NCI-H748 (cell line): ENCODE measurements at regions not wholly inside any gene's neighbourhood (a gene's known extent, or its start where the extent isn't known, plus 50 kb on each side); places are given as distances from the start of the nearest gene placed in this dataset.
"Not testable (repeated sequence)": the region's sequence is repeated elsewhere in the genome, so short reads cannot be mapped to it uniquely, and the experiment has no call there.

Experiments
- DNase-seq: peaks from one replicate; lab custom pipeline; 2025; ENCODE audit not compliant: unreplicated experiment; lab: John Stamatoyannopoulos, UW

DNA sequence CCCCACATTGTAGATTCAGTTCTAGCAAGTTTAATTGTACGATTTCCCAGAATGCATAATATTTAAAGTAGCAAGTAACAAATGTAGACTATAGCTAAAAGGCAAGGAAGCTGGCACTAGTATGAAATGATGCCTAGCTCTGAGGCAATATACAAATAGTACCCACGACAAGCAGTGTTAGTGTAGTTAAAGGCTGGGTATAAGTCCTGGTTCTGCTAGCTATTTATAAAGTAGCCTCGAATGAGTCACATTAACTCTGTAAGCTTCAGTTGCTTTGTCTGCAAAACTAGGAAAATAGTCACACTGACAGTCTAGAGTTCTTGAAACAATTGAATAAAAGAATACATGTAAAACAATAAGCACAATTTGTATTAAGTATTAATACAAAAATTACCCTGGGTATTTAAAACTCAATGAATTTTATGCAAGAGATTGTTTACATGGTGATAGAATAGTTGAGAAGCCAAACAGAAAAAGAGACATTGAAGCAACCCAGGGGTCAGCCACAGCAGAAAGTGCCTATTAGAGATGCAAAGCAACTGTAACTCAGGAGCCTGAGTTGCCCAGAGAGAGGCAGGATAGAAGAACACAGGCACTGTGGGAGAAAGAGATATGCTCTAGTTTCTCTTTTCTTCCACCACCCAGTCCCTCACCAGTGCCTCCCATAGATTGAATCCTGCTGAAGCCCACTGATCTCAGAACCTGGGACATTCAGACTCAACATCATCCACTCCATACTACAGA, 949.0 kb downstream of the C4orf33 start:
- no peak for DNase-seq

DNA sequence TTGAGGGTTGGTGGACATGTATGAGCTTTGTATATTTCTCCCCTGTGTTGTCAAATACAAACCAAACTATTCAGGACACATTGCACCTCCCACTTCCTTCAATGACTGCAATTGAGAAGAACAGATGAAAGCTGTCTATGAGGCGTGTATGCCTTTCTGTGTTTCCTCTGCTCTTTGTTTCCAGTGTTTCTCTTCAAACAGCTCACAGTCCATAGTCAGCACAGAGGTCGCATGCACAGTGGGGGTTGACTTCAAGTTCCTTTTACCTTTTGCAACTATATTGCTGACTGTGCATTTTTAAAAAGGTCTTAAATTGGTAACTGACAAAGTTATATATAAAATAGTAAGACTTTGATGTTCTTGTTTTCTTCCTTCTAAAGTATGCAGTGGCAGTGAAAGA, 957.8 kb downstream of the C4orf33 start:
- DNase-seq = peak; percentile 21

DNA sequence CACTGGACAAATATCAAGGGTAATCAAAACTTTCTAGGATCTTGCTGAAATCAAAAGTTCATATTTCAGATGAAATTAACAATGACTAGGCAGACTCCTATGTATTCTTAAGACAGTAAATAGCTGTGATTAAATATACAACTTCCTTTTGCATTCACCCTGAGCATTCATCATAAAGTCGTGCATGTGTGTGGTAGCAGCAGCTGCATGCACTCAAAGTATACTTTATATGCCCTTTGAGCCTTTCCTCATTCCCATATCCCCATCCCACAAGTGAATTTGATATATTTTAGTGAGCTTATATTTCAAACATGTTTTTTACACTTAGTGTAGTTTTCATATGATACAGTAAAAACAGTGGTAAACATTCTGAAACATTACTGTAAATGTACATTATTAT, 959.0 kb downstream of the C4orf33 start:
- no peak for DNase-seq

DNA sequence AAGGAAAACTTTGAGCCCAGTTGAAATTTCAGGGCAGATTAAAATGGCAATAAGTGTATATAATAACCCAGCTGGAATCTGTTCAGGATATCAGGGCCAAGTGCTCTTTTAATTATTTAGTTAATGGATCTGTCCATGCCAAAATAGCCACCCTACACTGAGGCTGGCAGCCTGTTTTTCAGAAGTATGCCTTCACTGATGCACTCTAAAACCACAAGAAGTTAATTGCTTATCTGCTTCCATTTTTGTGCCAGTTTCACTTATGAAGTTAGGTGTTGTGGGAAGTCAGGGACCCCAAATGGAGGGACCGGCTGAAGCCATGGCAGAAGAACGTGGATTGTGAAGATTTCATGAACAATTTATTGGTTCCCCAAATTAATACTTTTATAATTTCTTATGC, 960.3 kb downstream of the C4orf33 start:
- DNase-seq = no peak

DNA sequence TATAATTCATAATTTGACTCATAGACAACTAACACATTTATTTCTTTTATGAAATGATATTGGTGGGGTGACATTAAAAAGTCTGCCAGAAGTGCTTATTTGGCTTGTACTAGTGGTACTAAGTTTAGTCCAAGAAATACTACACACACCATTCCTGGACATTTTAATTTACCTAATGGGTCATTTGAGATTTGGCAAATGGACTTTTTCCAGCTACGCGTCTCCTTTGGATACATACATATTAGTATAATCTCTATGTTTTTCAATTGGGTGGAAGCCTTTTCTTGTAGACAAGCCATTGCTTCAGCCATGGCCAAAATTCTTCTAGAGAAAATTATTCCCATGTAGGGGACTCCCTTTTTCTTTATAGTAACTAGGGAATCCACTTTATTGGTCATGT, 968.5 kb downstream of the C4orf33 start:
- DNase-seq = no peak

DNA sequence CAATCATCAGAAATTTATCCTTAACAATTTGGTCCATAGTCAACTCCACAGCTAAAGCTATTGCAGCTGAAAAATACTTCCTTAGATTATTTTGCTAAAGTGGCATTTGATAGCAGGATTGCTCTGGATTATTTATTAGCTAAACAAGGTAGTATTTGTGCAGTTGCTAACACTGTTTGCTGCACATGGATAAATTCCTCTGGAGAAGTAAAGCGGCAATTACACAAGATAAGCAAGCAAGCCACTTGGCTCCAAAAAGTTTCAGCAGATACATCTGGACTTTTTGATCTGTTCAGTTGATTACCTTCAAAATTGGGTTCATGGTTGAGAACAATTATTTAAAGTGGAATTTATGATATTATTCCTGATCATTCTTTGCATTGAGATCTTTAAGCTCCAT, 971.5 kb downstream of the C4orf33 start:
- no peak for DNase-seq

DNA sequence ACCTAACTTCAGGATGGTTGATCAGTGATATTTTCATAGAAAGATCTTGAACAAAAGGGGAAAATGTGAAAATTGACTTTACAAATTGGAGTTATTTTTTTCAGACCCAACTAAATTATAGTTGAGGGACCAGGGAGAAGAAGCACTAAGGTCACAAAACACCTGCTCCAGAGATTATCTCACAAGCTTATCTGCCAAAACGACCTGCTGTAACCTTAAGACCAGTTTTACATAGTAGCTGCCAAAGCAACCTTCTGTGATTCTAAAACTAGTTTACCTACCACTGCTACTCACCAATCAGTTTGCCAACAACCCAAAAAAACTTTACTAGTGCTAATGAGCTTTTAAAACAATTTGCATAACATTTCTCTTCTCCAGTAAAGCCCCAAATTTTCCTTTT, 972.1 kb downstream of the C4orf33 start:
- no peak for DNase-seq

DNA sequence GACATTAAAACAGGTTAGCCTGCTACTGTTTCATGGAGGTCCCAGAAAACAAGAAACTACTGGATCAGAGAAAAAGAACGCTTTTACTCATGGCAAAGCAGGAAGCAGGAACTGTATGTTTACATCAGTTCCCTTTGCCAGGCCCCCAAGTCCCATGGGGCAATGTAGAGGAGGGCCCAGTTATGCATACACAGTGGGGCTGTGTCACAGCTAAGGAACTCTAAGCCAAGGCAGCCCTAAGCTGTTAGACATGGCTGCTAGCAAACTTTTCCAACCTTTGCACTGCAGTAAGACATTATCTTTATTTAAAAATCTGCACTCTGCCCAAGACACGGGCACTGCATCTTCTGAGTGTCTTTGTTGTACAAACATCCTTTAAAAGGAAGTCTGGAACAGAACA, 975.8 kb downstream of the C4orf33 start:
- DNase-seq = no peak

DNA sequence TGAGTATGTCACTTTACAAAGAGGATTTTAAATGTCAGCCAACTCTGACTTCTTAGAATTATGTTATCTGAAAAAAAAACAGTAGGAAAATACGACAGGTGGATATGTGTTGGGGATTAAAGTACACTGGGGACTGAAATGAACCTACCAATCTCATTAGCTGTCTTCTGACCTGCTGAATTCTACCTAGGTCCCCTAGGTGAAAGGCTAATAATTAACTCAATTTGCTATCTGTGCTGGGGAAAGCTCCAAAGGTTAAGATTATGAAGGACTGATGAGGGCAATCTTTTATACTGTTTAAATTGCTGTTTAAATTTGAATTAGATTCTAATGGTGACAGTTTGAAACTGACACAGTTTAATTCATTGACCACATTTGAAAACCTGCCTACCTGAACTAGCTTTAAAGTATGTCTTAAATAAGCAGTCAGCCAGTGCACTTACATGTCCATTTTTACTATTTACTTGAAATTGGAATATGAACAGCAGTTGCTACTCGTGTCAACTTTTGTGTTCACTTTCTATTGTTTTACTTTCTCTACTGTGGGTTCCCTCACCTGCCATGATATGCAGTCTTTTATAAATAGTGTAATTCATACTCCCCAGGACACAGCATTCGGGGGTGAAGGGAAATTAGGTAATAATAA, 977.3 kb downstream of the C4orf33 start:
- DNase-seq = no peak

DNA sequence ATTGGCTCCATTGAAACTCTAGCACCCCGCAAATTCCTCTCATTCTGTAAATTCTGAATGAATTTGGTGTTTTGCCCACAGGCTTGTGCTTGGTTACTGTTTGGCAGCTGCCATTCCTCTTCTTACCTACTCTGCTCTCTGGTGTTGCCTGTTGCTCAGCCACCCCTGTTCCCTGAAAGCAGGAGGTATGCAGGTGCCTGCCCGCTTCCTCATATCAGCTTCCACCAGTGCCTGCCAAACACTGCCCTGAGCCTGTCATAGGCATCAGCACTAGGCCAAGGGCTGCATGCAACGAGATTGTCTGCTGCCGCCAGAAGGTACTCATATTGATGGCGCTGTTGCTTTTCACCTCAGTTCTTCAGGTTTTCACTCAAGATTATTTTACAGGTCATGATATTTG, 978.1 kb downstream of the C4orf33 start:
- DNase-seq = no peak

DNA sequence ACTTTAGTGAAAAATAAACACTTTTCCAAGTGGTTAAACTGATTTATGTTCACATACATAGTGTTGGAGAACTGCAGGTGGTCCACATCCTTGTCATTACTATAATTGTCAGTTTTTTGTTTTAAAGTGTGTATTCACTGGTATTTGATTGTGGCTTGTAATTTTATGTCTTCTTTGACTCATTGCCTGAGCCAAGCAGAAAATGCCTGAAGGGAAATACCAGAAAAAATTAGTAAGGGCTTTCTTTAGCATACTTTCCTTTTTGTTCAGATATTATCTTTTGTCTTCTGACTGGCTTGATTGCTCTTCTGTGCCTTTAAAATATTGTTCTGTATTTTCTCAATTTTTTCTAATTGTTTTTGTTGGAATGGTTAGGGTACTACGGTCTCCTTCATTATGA, 981.3 kb downstream of the C4orf33 start:
- peak; percentile 63 for DNase-seq

DNA sequence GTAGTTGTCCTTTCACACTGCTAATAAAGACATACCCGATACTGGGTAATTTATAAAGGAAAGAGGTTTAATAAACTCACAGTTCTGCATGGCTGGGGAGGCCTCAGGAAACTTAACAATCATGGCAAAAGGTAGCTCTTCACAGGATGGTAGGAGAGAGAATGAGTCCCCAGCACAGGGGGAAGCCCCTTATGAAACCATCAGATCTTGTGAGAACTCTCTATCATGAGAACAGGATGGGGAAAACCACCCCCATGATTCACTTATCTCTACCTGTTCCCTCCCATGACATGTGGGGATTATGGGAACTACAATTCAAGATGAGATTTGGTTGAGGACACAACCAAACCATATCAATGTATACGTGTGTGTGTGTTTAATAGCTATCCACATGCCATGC, 983.1 kb downstream of the C4orf33 start:
- not testable (repeated sequence) for DNase-seq

DNA sequence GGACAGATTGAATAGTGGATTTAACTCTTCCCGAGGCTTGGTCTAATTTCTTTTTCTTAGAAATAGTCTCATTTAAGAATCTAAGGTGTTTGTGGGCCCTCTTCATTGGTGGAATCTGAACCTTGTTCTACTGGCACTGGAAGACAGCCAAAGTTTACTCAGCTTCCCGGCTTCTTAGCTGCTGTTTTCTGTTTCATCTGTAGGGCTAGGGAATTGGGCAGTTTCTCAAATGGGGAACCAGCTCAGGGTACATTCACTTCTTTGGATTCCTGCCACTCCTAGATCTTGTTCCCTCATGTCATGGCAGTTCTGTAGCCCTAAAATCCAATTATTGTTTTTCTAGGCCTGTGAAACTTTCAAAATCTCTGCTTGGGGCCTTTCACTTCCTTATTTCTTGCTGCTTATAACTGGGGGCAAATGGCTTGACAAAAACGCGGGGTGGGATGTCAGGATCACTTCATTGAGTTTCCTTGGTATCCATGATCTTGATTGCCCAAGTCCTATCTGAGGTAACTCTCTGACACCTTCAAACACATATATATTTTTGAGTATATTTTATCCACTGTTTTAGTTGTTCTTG, 985.0 kb downstream of the C4orf33 start:
- no peak for DNase-seq

DNA sequence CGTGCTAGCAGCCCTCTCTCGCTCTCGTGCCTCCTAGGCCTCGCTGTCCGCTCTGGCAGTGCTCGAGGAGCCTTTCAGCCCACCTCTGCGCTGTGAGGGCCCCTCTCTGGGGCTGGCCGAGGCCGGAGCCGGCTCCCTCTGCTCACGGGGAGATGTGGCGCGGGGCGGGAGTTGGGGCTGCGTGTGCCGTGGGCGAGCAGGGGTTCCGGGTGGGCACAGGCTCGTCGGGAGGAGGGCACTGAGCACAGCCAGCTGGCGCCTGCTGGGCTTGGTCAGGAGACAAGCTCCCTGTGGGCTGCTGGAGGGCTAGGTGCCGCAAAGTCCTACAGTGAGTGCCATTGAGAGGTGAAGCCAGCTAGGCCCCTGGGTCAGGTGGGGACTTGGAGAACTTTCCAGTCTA, 994.5 kb downstream of the C4orf33 start:
- DNase-seq = no peak

DNA sequence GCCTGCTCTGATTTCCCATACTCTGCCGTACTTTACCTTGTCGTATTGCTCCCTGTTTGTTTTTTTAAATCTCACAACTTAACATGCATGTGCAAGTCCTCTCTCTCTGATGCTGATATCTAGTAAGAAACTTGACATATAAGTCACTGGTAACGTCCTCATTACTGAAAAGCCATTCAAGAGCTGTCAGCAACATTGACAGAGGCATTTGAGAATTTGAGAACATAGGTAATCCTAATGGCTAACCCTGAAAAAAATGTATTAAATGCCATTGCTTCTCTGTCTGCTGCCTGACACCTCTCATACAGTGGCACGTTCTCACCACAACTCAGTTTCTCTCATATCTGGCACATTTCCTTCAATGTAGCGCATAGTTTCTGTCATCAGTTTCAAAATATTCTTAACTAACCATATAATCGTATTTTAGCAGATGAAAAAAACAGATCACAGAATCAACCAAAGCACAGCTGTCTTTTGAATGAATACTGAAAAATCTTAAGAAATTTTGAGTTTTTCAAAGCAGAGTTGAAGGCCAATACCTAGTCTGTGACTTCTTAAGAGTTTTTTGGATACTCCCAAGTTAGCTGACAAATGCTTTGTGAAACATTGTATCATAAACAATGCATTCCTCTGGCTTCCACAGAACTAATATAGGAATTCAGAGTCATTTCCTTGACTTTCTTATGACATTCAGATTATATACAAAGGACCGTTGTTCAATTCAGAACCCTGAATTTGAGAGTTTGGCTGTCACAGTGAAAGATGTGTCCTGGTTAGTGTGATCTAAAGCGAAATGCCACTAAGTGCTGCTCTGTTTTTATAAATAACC, 996.4 kb downstream of the C4orf33 start:
- DNase-seq = no peak

DNA sequence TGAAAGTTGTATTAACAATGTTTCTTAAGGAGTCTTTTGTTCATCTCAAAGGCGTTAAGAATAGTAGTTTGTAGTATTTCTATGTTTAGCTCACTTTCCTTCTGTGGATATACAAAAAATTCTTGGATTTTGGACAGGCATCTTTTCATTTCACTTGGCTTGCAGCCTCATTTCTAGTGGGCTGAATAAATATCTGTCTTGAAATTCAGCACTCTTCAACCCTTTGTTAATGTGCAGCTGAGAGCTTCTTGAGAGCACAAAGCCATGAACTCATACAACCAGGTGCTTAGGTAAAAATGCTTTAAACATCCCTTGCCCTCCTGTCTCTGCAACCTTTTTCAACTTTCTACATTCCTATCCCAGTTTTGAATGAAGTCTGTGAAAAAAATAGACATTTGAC, 1003.2 kb downstream of the C4orf33 start:
- no peak for DNase-seq

DNA sequence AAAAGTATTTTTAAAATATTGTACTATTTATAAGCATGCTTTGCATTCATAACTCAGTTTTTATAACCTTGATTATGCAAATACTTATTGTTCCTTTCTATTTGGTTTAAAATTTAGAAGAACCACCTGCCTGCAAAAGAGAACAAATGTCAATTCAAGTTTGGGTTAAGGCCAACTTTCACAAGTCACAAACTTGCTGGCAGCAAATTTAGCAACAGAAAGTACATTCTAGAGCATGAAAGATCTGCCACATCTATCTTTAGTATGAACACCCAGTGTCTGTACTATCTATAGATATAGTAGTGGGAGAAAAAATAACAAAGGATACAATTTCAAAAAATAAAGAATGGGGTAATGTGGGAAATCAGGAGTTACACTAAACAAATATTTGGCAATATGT, 1014.2 kb downstream of the C4orf33 start:
- no peak for DNase-seq

DNA sequence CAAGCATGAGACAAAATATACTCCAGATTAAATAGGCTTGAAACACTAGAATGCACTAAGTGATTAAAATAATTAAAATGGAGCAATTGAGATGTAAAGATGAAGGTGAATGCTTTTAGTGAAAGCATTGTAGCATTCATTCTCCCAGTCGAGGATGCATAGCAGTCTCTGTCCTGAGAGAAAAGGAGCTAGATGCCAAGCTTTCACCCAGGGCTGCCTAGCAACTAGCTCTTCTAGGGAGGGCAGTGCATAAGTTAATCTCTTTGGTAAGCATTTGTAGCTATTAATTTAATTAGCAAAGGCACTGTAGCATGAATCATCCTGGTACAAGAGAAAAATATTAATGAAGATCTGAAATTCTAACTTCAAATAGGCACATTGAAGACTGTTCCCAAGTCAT, 1014.8 kb downstream of the C4orf33 start:
- DNase-seq = no peak

DNA sequence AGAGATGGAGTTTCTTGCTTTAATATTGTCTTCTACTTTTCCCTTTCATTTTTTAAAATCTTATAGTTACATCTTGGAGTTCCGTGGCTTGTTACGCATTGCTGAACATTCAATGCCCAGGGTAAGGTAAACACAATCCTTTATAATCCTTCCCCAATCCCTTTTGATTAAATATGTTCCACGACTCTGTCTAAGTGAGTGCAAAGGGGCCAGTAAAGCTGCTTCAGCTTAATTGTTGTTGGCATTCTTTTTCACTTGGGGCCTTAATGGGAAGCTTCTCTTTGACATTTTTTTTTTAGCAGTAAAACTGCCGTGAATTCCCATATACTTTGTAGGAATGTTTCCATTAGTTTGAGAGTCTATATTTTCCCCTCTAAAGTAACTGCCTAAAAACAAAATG, 1028.1 kb downstream of the C4orf33 start:
- DNase-seq = no peak

DNA sequence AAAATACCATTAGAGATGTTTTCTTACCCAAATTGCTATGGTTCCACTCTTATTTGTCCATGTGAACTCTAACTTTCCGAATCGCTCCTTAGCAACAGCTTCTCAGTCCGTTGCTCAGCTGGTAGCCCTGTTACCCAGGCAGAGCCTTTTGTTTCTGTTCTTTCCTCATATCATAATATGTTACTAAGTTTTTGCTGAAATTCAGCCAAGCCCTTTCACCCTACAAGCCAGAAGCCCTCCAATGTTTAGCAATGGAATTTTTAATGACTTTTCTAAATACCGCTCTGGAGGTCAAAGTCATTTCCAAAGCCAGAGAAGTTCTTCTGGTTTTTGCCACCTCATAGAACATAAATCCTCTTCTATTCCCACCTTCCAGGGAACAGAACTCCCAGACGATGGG, 1029.5 kb downstream of the C4orf33 start:
- DNase-seq = peak; percentile 2

DNA sequence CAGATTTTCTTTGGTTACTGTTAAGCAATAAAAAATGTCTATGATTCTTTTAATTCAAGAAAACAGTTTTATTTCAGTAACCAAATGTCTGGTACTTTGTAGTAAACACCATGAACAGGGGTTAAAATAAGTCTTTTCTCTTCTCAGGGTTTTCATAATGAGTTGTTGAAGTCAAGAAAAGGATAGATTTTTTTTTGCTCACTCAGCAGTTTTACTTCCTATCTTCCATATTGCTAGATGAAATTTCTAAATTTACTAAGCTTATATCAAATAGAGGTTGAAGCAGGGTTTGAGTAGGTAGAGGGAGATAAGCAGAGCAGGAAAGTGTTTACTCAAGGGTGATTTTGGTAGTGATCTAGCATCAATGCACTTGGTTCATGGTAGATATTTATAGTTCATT, 1031.3 kb downstream of the C4orf33 start:
- DNase-seq = no peak

DNA sequence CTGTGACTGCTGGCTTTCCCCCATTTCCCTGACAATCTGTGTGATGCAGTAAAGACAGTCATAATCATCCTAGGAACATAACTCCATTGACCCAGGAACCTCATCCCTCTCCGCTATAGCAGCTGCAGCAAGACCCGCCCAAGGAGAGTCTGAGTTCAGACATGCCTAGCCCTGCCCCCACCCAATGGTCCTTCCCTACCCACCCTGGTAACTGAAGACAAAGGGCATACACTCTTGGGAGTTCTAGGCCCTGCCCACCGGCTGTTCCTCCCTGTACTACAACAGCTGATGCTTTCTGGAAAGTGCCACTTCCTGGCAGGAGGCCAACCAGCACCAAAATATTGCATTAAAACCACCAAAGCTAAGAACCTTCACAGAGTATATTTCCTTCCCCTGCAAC, 1035.6 kb downstream of the C4orf33 start:
- no peak for DNase-seq
